Neuronal stem cell (in vitro differentiated cells): ENCODE measurements at regions not wholly inside any gene's neighbourhood (a gene's known extent, or its start where the extent isn't known, plus 50 kb on each side); places are given as distances from the start of the nearest gene placed in this dataset.
A peak's percentile ranks its signal among the peaks of the same experiment; 100 is the strongest.

Experiments
- DNase-seq: peaks from one replicate; pipeline ENCODE4 v3.0.0-alpha.2; 2013; ENCODE audit warnings: low spot score
- H2AFZ ChIP-seq: one replicate; pipeline ENCODE4 v1.6.1; 2013; ENCODE audit warnings: mild to moderate bottlenecking, low read length, inconsistent platforms
- H2AK5ac ChIP-seq: 2 replicates; pipeline ENCODE4 v1.6.1; 2013; ENCODE audit warnings: low read depth, mild to moderate bottlenecking, inconsistent platforms, low read length, moderate library complexity, mixed read lengths
- H2BK120ac ChIP-seq: 2 replicates; pipeline ENCODE4 v1.6.1; 2013; ENCODE audit warnings: low read depth, mild to moderate bottlenecking, inconsistent platforms, low read length, moderate library complexity, mixed read lengths
- H2BK12ac ChIP-seq: one replicate; pipeline ENCODE4 v1.6.1; 2013; ENCODE audit warnings: low read length, inconsistent platforms
- H2BK15ac ChIP-seq: 2 replicates; pipeline ENCODE4 v1.6.1; 2013; ENCODE audit warnings: mild to moderate bottlenecking, low read length, inconsistent platforms, mixed read lengths
- H2BK5ac ChIP-seq: one replicate; pipeline ENCODE4 v1.6.1; 2013; ENCODE audit warnings: inconsistent platforms, mild to moderate bottlenecking, low read length, moderate library complexity
- H3K14ac ChIP-seq: one replicate; pipeline ENCODE4 v1.6.1; 2013; ENCODE audit warnings: low read length, inconsistent platforms
- H3K18ac ChIP-seq: 2 replicates; pipeline ENCODE4 v1.6.1; 2013; ENCODE audit warnings: low read length, inconsistent platforms
- H3K23ac ChIP-seq: 2 replicates; pipeline ENCODE4 v1.6.1; 2013; ENCODE audit warnings: low read depth, mild to moderate bottlenecking, mixed read lengths, low read length, inconsistent platforms; ENCODE audit not compliant: poor library complexity
- H3K27ac ChIP-seq: replicated peaks from 3 replicates; pipeline ENCODE4 v1.5.1; 2013; ENCODE audit warnings: low read length, inconsistent platforms
- H3K27me3 ChIP-seq, 3 experiments: 2 replicates each; pipeline ENCODE4 v1.6.1; 2013; ENCODE audit warnings: low read length in 3 of 3, mild to moderate bottlenecking in 2 of 3, inconsistent platforms in 1 of 3, low read depth in 1 of 3, mixed read lengths in 1 of 3, moderate library complexity in 1 of 3; ENCODE audit not compliant: control insufficient read depth in 3 of 3, insufficient read depth in 3 of 3
- H3K36me3 ChIP-seq, 2 donors: replicated peaks in 1 of 2; 2 replicates each; pipeline ENCODE4 v1.6.1; 2013; ENCODE audit warnings: low read length in 2 of 2; ENCODE audit not compliant: control insufficient read depth in 2 of 2, insufficient read depth in 2 of 2
- H3K4ac ChIP-seq: 2 replicates; pipeline ENCODE4 v1.6.1; 2013; ENCODE audit warnings: inconsistent platforms, mild to moderate bottlenecking, low read length, moderate library complexity
- H3K4me1 ChIP-seq, 2 donors: 1 replicate in 1 of 2; 2 replicates in 1 of 2; pipeline ENCODE4 v1.6.1; 2013; ENCODE audit warnings: low read length in 2 of 2, low read depth in 1 of 2; ENCODE audit not compliant: control insufficient read depth in 2 of 2, insufficient read depth in 1 of 2
- H3K4me2 ChIP-seq: one replicate; pipeline ENCODE4 v1.6.1; 2013; ENCODE audit warnings: mild to moderate bottlenecking, low read length, inconsistent platforms; ENCODE audit not compliant: insufficient read depth, poor library complexity, severe bottlenecking
- H3K4me3 ChIP-seq, 2 donors: 2 replicates each; pipeline ENCODE4 v1.5.1; 2013; ENCODE audit warnings: low read length in 2 of 2, mild to moderate bottlenecking in 2 of 2, inconsistent platforms in 1 of 2, moderate library complexity in 1 of 2
- H3K79me1 ChIP-seq: one replicate; pipeline ENCODE4 v1.6.1; 2013; ENCODE audit warnings: low read depth, mild to moderate bottlenecking, inconsistent platforms, low read length, moderate library complexity
- H3K9ac ChIP-seq: one replicate; pipeline ENCODE4 v1.6.1; 2013; ENCODE audit warnings: mild to moderate bottlenecking, low read depth, low read length, inconsistent platforms; ENCODE audit not compliant: poor library complexity
- H3K9me3 ChIP-seq, 2 donors: replicated peaks in 1 of 2; 2 replicates each; pipeline versions ENCODE3 to v1.6.1; 2013; ENCODE audit warnings: low read length in 2 of 2, mild to moderate bottlenecking in 2 of 2, inconsistent platforms in 1 of 2, low read depth in 1 of 2, mixed read lengths in 1 of 2, moderate library complexity in 1 of 2; ENCODE audit not compliant: control insufficient read depth in 2 of 2, insufficient read depth in 1 of 2
- H4K8ac ChIP-seq: one replicate; pipeline ENCODE4 v1.6.1; 2013; ENCODE audit warnings: low read depth, mild to moderate bottlenecking, inconsistent platforms, low read length, moderate library complexity
- H4K91ac ChIP-seq: one replicate; pipeline ENCODE4 v1.6.1; 2013; ENCODE audit warnings: low read length, low read depth, mild to moderate bottlenecking, inconsistent platforms; ENCODE audit not compliant: poor library complexity
- WGBS, 2 donors: extraction: QIAGEN DNeasy Blood & Tissue Kit; methylation state at CpG; one replicate each; pipeline ENCODE4 v1.1.7; 2013; ENCODE audit warnings: missing lambda C conversion rate in 2 of 2, mixed read lengths in 1 of 2; ENCODE audit not compliant: insufficient read length in 2 of 2, insufficient replicate concordance in 1 of 2; ENCODE audit errors: extremely low coverage in 2 of 2; 5-methylcytosine and 5-hydroxymethylcytosine counted together

DNA sequence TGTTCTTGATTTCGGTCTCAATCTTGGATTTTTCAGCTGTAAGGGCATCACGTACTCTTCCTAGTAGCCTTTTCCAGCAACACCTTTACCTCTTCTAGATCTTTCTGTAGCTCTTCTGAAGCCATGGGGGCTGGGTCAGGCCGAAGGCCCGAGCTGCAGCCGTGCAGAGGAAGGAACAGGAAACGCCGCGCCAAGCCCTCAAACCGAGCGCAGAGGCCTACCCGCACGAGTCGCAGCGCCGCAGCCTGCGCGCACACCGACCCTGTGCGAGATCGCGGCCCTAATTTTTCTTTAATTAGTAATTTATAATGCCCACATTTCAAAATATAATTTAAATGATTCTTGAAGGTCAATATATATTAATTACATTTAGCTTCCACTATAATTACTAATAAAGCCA lies 483.8 kb downstream of the NUP35 start:
- H3K4ac ChIP-seq, result no peak overlapping the region
- H2AK5ac ChIP-seq, result no peak overlapping the region
- no peak overlapping the region for H3K9ac ChIP-seq
- no peaks in the 10 kb centered on the region for H3K27me3 ChIP-seq
- no peaks in the 10 kb centered on the region for H3K9me3 ChIP-seq
- peaks cover 0 to 2% of the 10 kb centered on the region in 2 donors for H3K4me1 ChIP-seq
- WGBS, 2 donors, result no CpG with 5 or more reads among the region's 21 CpGs
- H3K18ac ChIP-seq, result no peak overlapping the region
- H4K91ac ChIP-seq, result no peak overlapping the region
- no peak overlapping the region for H2BK12ac ChIP-seq
- no peaks in the 10 kb centered on the region for H3K36me3 ChIP-seq
- no peak overlapping the region for H2BK120ac ChIP-seq
- no peak overlapping the region for H3K14ac ChIP-seq
- no peak overlapping the region for H2BK5ac ChIP-seq
- no peak overlapping the region for H3K27ac ChIP-seq
- no peak overlapping the region for H3K4me2 ChIP-seq
- no peak overlapping the region for H2BK15ac ChIP-seq
- H2AFZ ChIP-seq, result no peak overlapping the region
- no peak overlapping the region for H3K4me3 ChIP-seq
- H3K23ac ChIP-seq, result no peak overlapping the region
- H4K8ac ChIP-seq, result no peak overlapping the region
- no peak for DNase-seq
- H3K79me1 ChIP-seq, result no peaks in the 10 kb centered on the region

DNA sequence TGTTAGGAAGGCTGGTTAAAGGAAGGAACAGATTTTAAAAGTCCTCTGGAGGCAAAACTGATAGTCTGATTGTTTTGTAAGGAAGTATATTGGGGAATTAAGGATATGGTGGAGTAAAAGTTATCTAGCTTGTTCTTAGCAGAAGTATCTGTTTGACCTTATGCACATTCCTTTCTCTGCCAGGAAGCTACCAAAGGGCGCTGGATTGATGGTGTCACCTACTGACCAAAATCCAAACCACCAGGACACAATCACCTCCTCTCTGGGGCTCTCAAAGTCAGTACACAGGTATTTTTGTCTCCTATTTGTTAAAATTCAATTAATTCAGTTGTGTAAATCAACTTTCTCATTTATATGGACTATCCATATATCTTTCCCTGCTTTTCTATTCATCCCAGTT lies 484.5 kb downstream of the NUP35 start:
- no CpG with 5 or more reads among the region's 1 CpG for WGBS, 2 donors

DNA sequence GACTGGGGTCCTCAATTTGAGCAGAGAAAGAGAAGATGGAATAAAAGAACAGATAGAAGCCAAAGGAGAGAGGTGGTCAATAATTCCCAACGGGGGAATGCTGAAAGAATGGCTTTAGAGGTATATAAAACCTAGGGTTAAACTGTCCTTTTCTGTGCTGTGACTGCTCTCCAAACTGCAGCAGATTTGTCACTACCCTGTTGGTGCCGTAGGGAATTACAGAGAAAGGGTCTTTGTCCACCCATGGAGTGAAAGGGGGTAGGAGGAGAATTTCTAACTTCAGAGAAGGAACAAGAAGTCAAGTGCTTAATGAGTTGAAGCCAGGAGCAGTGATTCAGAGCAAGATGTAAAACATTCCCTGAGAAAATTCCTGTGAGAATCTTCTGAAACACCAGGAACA lies 486.5 kb downstream of the NUP35 start:
- Histone ChIP-seq H3K14ac (no peak overlapping the region), H3K79me1 (no peaks in the 10 kb centered on the region), H3K9ac (no peak overlapping the region), H3K4me2 (no peak overlapping the region), H3K4ac (no peak overlapping the region), H2AK5ac (no peak overlapping the region), H2BK120ac (no peak overlapping the region), H4K8ac (no peak overlapping the region), H3K4me1 (peaks cover 0 to 2% of the 10 kb centered on the region in 2 donors), H3K23ac (no peak overlapping the region), H4K91ac (no peak overlapping the region), H2BK15ac (no peak overlapping the region), H2BK12ac (no peak overlapping the region), H3K4me3 (no peak overlapping the region), H3K36me3 (no peaks in the 10 kb centered on the region), H3K27me3 (no peaks in the 10 kb centered on the region), H3K9me3 (no peaks in the 10 kb centered on the region), H3K27ac (no peak overlapping the region), H2BK5ac (no peak overlapping the region), H3K18ac (no peak overlapping the region), H2AFZ (peak overlapping the region; percentile 33)
- peak; percentile 8 for DNase-seq
- WGBS, 2 donors, result no CpG with 5 or more reads among the region's 2 CpGs

More for the DNA sequence above, 484.5 kb downstream of the NUP35 start:
- Histone ChIP-seq H3K9me3 (no peaks in the 10 kb centered on the region), H2AFZ (no peak overlapping the region), H2BK12ac (no peak overlapping the region), H2AK5ac (no peak overlapping the region), H3K14ac (no peak overlapping the region), H3K27me3 (no peaks in the 10 kb centered on the region), H2BK5ac (no peak overlapping the region), H3K36me3 (no peaks in the 10 kb centered on the region), H3K4me2 (no peak overlapping the region), H3K9ac (no peak overlapping the region), H2BK15ac (no peak overlapping the region), H3K79me1 (no peaks in the 10 kb centered on the region), H3K4me3 (no peak overlapping the region), H3K4me1 (peaks cover 0 to 2% of the 10 kb centered on the region in 2 donors), H3K23ac (no peak overlapping the region), H3K27ac (no peak overlapping the region), H4K8ac (no peak overlapping the region), H3K4ac (no peak overlapping the region), H2BK120ac (no peak overlapping the region), H3K18ac (no peak overlapping the region), H4K91ac (no peak overlapping the region)
- DNase-seq, result no peak

DNA sequence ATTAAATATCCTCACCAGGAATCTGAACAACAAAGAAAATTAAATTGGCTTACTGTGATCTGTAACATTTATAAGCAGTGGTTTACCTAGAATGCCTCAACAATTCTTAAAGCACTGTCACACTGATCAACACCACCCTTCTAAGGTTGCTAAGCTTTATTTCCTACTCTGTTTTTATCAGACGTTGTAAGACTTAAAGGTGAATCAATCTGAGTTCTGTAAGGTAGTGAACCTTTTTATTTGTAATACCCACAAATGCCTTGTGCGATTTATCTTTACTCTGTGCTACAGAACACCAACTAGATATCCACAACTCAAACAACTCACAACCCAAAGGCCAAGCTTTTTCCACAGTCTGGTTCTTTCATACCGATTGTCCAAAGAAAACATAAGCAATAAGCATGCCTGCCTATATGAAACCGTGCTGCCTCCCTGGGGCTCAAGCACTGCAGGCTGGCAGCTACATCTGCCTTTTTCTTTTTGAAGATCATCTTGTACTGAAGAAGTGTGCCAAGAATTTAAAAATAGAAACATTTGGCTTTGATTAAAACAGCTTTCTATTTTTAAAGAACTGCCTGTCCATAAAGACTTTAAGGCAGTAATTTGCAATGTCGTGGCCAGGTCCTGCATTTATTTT lies 490.7 kb downstream of the NUP35 start:
- no peak overlapping the region for H3K4me3 ChIP-seq
- H3K9me3 ChIP-seq, result no peaks in the 10 kb centered on the region
- no peak overlapping the region for H2BK12ac ChIP-seq
- no CpG with 5 or more reads among the region's 5 CpGs for WGBS, 2 donors
- no peak overlapping the region for H3K23ac ChIP-seq
- H3K14ac ChIP-seq, result no peak overlapping the region
- no peak overlapping the region for H3K27ac ChIP-seq
- H3K18ac ChIP-seq, result no peak overlapping the region
- no peaks in the 10 kb centered on the region for H3K27me3 ChIP-seq
- DNase-seq, result no peak
- H3K4ac ChIP-seq, result no peak overlapping the region
- no peak overlapping the region for H4K91ac ChIP-seq
- no peak overlapping the region for H2BK15ac ChIP-seq
- no peak overlapping the region for H2BK120ac ChIP-seq
- peaks cover 0 to 2% of the 10 kb centered on the region in 2 donors for H3K4me1 ChIP-seq
- H3K36me3 ChIP-seq, result no peaks in the 10 kb centered on the region
- H2BK5ac ChIP-seq, result no peak overlapping the region
- no peak overlapping the region for H4K8ac ChIP-seq
- H3K79me1 ChIP-seq, result no peaks in the 10 kb centered on the region
- H3K4me2 ChIP-seq, result no peak overlapping the region
- no peak overlapping the region for H3K9ac ChIP-seq
- H2AK5ac ChIP-seq, result no peak overlapping the region
- H2AFZ ChIP-seq, result peak overlapping the region; percentile 47
